ENCODE measurements at regions not wholly inside any gene's neighbourhood (a gene's known extent, or its start where the extent isn't known, plus 50 kb on each side); places are given as distances from the start of the nearest gene placed in this dataset.
"Not testable (repeated sequence)": the region's sequence is repeated elsewhere in the genome, so short reads cannot be mapped to it uniquely, and the experiment has no call there.

GRCh38 chr6:102808944-102809505 is 1415.5 kb downstream of the GRIK2 start:
- H3K4me3 ChIP-seq (ENCODE audit: low read depth in 2 of 2, low read length in 2 of 2); H3K27me3 ChIP-seq (ENCODE audit: control insufficient read depth, insufficient read depth, low read length); DNase-seq (ENCODE audit: low read depth, low spot score); in situ Hi-C loops (cut with HindIII; ENCODE audit: low pct_unique_long_range_greater_than_20kb, low sequenced_read_pairs); H3K9me3 ChIP-seq (ENCODE audit: control insufficient read depth, insufficient read depth, low read depth, low read length); POLR2A ChIA-PET; H3K27ac ChIP-seq (ENCODE audit: low read length); CTCF ChIA-PET; H3K36me3 ChIP-seq (ENCODE audit: control insufficient read depth, insufficient read depth, low read length); H3K4me1 ChIP-seq (ENCODE audit: control insufficient read depth, insufficient read depth, low read length); ATAC-seq; intact Hi-C loops (cut with micrococcal nuclease; ENCODE audit: unreplicated experiment); BruUV-seq (replicated peaks): not testable (repeated sequence)

GRCh38 chr6:102799051-102799450 is 1405.5 kb downstream of the GRIK2 start:
- Histone ChIP-seq H3K27ac (ENCODE audit: low read length) (no peak overlapping the region), H3K4me1 (ENCODE audit: control insufficient read depth, insufficient read depth, low read length) (no peaks in the 10 kb centered on the region), H3K9me3 (ENCODE audit: control insufficient read depth, insufficient read depth, low read depth, low read length) (no peaks in the 10 kb centered on the region), H3K4me3 (ENCODE audit: low read depth in 2 of 2, low read length in 2 of 2) (no peak overlapping the region), H3K36me3 (ENCODE audit: control insufficient read depth, insufficient read depth, low read length) (no peaks in the 10 kb centered on the region), H3K27me3 (ENCODE audit: control insufficient read depth, insufficient read depth, low read length) (no peaks in the 10 kb centered on the region)
- BruUV-seq (replicated peaks) = no TSS peak
- in situ Hi-C loops (cut with HindIII; ENCODE audit: low pct_unique_long_range_greater_than_20kb, low sequenced_read_pairs) = no loop called here
- DNase-seq (ENCODE audit: low read depth, low spot score) = no peak
- ChIA-PET CTCF (no interaction called here), POLR2A (no interaction called here)
- TF ChIP-seq SIN3A (IDR thresholded peaks at IDR 0.05; ENCODE audit: borderline replicate concordance, insufficient read depth, low read depth, low read length) = no peak
- TF ChIP-seq POLR2AphosphoS5 (IDR thresholded peaks at IDR 0.05; ENCODE audit: low read depth, low read length) = no peak
- no peak for TF ChIP-seq CTCF (IDR thresholded peaks at IDR 0.05)
- no peak for TF ChIP-seq TCF7L2 (IDR thresholded peaks at IDR 0.05; ENCODE audit: low read depth, low read length)
- TF ChIP-seq REST (IDR thresholded peaks at IDR 0.05; ENCODE audit: insufficient read depth in 1 of 2, low read depth in 2 of 2, low read length in 1 of 2) = no peak
- intact Hi-C loops (cut with micrococcal nuclease; ENCODE audit: unreplicated experiment) = no loop called here
- no peak for ATAC-seq

- TF ChIP-seq POLR2AphosphoS5 (IDR thresholded peaks at IDR 0.05; ENCODE audit: low read depth, low read length) (no peak), TCF7L2 (IDR thresholded peaks at IDR 0.05; ENCODE audit: low read depth, low read length) (no peak), REST (IDR thresholded peaks at IDR 0.05; ENCODE audit: insufficient read depth in 1 of 2, low read depth in 2 of 2, low read length in 1 of 2) (no peak), CTCF (IDR thresholded peaks at IDR 0.05) (no peak), SIN3A (IDR thresholded peaks at IDR 0.05; ENCODE audit: borderline replicate concordance, insufficient read depth, low read depth, low read length) (no peak)
- ChIA-PET CTCF (no interaction called here), POLR2A (no interaction called here)
- intact Hi-C loops (cut with micrococcal nuclease; ENCODE audit: unreplicated experiment) = no loop called here
- no peak for ATAC-seq
- H3K4me3 ChIP-seq (ENCODE audit: low read depth in 2 of 2, low read length in 2 of 2) = no peak overlapping the region
- no peaks in the 10 kb centered on the region for H3K4me1 ChIP-seq (ENCODE audit: control insufficient read depth, insufficient read depth, low read length)
- no peaks in the 10 kb centered on the region for H3K36me3 ChIP-seq (ENCODE audit: control insufficient read depth, insufficient read depth, low read length)
- H3K27me3 ChIP-seq (ENCODE audit: control insufficient read depth, insufficient read depth, low read length) = no peaks in the 10 kb centered on the region
- H3K9me3 ChIP-seq (ENCODE audit: control insufficient read depth, insufficient read depth, low read depth, low read length) = no peaks in the 10 kb centered on the region
- in situ Hi-C loops (cut with HindIII; ENCODE audit: low pct_unique_long_range_greater_than_20kb, low sequenced_read_pairs) = no loop called here
- H3K27ac ChIP-seq (ENCODE audit: low read length) = no peak overlapping the region
- no TSS peak for BruUV-seq (replicated peaks)
- DNase-seq (ENCODE audit: low read depth, low spot score) = no peak
Observed at GRCh38 chr6:102798636-102799035, 1405.1 kb downstream of the GRIK2 start.

Measured in Panc1 (cell line).